Stimulated activated CD8-positive, alpha-beta memory T cell treated with anti-CD3 and anti-CD28 coated beads, Interleukin-4, amount 100 ng/mL, for 4 hours (primary cell): ENCODE measurements at regions not wholly inside any gene's neighbourhood (a gene's known extent, or its start where the extent isn't known, plus 50 kb on each side); places are given as distances from the start of the nearest gene placed in this dataset.

Experiments
- DNase-seq, 2 donors: peaks; one replicate each; pipeline ENCODE4 v3.0.0-alpha.2; 2020; ENCODE audit warnings: low read depth in 2 of 2, low spot score in 1 of 2

DNA sequence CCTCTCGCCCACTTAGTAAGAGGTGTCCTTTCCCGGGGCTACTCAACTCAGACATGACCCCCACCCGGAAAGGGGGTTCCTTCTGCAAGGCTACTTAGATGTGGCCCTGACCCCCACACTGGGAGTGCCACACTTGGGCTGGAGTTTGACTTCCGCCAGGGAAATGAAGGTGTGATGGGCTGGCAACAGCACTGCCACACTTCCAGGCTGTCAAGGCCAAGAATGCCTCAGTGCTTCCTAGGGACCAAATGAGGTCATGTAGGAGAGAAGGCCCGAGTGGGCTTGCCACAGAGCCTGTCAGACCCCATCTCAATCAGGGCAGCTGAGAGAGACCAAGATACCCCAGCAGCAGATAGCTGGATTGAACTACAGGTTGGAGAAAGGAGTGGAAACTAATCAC lies 55.5 kb downstream of the DRD1 start:
- no peak for DNase-seq

DNA sequence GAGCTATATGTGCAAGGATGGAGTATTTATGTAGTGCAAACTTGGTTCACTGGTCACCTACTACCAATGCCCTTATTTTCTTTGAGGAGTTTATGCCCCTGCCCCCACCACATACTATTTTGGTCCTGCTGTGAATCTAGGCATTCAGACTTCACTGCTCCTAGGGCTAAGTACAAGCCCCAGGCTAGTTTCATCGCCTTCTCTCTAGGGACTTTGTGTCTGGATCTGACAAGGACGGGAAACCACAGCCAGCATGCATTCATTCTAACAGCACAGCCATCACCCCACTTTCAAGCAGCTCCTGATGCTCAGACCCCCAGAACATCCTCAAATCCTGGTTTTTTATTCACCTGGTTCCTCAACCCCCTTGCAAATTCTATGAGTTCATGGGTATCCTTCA lies 56.8 kb downstream of the DRD1 start:
- DNase-seq: no peak

DNA sequence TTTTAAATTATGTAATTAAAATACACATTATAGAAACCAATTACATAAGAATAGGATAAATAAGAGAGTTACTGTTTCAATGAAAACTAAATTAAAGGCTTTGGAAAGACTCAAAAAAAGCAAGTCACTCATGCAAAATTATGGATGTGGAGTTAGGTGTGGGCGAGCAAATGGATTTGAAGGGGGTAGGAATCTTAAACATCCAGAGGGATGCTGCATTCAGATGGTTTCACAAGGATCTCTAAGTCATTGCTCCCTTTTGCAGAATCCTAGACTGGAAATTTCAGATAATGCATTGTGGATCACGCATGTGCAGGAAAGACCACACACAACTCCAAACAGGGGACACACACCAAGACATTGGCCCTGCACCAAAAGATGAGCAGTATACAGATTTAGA lies 57.5 kb downstream of the DRD1 start:
- DNase-seq: no peak

DNA sequence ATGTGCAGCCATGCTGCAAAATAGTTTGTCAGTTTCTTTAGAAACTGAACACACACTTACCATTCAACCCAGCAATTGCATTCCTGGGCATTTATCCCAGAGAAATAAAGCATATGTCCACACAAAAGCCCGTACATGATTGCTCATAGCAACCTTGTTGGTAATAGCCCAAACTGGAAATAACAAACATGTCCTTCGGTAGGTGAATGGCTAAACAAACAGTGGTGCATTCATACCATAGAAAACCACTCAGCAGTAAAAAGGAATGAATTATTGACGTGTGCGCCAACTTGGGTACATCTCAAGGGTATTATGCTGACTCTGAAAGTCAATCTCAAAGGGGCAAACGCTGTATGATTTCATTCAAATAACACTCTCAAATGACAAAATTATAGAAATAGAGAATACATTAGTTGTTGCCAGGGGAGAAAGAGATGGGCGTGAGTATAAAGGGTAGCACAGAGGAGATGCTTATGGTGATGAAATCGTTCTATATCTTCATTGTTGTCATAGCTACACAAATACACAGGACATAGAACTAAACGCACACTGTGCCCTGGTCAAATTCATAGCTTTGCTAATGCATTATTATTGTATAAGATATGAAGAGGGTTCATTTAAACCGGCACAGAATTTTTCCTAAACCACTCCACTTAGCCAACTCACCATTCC lies 58.2 kb downstream of the DRD1 start:
- DNase-seq: no peak

DNA sequence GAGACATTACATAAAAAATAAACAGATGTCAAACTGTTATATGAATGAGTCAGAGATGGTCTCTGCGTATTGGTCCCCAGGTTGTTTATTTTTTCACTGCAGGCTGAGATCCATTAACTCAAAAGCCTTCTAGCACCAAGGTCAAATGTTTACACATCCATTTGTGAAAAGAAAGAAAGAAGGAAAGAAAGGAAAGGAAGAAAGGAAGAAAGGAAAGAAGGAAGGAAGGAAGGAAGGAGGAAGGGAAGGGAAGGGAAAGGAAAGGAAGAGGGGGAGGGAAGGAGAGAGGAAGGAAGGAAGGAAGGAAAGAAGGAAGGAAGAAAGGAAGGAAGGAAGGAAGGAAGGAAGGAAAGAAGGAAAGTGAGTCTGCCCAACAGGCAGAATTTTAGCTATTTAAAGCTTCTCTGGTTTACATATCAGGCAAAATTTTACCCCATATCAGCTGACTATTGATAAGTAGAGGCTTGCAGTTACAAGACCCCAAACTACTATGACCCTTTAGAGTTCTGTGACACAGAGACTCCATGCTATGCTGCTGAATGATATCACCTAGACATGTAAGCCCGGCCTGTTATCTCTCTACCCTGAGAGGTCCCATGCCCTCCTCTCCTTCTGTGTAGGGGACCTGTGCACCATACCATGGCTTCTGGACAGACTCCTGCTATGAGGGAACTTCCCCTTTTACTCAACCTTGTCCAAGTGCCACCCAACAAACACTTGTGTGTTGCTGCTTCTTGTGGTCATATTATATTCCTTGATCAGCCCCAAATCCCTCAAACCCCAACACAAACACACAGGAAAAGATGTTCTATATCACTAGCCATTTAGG lies 59.0 kb downstream of the DRD1 start:
- DNase-seq: no peak

DNA sequence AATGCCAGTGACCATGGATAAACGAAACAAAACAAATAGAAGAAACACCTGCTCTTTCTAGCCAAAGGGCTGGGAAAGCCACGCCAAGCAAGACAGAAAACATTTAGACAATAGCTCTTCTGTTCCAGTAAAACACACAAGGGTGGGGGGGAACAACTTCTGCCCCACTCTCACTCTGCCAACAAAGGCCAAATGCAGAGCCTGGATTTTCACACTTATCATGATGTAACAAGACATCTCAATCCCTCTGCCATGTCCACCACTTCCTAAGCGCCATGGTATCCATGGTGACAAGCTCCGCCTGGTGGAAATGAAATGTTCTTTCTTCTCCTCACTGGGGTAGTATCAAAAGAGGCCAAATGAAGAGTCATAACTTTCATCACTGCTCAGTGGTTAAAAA lies 60.6 kb downstream of the DRD1 start:
- no peak for DNase-seq

DNA sequence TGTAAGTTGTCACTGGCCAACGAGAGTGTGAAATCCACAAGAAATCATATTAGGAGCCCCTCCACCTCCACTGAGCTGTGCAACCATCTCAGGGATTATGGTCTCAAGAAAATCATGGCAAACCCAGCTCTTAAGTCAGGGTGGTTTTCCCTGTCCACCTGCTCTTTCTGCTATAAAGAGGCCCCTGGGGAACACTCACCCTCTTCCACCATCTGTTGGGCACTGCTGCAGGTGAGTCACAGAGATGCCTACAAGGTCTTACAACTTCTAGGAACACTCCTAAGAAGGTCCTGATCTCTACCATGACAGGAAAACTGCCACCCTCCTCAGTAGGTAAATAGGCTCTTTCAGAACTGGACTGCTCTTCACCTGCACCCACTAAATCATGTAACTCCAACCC lies 61.8 kb downstream of the DRD1 start:
- DNase-seq: no peak

DNA sequence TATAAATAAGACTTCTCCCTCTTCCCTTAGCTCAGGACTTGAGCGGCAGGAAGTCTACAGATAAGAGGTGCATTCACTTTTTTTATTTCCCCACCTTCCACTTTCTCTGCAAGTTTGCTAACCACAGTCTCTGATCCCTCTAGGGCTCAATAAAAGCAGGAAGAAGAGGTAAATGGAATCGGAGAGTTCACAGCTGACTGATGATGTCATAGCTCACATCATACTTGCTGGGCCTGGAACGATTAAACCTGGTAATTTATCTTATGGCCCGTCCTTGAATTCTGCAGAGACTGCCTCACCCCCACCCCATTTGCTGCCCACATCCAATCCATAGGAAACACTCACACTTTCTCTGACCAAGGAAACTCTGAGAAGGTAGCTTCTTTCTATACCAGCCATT lies 62.9 kb downstream of the DRD1 start:
- no peak for DNase-seq

DNA sequence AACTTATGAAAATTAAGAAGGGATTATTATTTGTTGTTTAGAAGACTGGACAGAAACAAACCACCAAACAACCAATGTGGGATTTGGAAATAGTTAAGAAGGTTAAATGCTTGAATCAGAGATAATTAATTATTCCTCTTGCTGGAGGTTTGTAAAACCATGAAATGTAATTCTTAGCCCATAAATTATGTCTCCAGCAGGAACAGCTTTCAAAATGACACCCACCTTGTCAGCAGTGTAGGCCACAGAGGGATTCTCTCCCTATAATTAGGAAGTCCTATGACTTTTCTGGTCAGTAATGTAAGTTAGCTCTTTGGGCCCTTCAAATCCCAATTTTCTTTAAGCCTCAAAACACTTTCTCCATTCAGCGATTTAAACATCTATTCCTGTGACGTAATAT lies 63.3 kb downstream of the DRD1 start:
- no peak for DNase-seq

DNA sequence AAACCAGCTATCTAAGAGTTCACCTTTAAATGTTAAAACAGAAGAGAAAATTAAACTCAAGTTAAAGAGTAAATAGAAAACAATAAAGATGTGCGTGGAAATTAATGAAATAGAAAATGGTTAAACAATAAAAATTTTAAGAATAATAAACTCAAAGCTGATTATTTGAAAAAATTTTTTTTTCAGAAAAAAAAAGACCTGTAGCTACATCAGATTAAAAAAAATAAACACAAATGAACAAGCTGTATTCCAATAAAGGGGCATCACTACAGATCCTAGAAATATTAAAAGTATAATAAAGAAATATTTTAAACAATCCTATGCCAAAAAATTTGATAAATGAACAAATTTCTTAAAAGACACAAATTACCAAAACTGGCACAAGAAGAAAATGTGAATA lies 64.1 kb downstream of the DRD1 start:
- no peak for DNase-seq

DNA sequence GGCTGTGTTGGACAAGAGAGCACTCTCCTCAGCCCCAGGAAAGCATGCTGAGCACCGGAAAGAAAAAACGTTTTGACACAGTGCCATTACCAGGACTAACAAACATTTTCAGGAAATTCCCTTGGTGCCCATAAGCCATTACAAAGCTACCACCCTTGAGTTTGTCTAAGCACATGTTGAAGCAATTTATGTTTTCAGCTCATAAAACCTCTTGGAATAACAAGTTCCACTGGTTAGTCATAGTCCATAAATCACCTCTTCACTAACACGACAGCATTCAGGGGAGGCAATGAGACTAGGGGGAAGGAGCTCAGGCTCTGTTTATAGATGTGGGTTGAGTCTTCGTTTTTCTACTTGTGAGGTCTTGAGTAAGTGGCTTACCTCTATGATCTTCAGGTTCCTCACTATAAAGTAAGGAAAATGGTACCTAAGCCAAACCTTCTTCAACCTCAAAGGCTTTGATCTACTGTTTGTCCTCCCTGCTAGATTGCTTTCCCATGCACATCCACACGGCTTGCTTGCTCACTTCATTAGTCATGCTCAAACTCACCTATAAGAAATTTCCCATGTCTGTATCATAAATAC lies 65.4 kb downstream of the DRD1 start:
- no peak for DNase-seq

DNA sequence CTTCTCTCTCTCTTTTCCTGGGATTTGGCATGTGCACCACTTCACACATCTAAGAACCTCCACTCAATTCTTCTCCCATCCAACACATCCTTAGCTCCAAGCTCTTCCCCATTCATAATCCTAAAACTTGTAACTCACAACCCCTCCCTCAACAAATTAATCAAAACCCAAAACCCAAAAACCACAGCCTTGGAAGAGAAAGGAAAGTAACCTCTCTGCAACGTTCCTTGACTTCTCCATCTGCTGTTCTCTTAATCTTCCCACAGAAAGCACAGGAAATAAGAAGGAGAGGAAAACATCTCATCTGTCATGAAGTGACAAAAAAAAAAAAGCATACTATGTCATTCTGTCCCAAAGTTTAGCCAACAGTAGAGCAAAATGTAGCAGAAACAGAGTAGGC lies 66.2 kb downstream of the DRD1 start:
- DNase-seq: no peak

DNA sequence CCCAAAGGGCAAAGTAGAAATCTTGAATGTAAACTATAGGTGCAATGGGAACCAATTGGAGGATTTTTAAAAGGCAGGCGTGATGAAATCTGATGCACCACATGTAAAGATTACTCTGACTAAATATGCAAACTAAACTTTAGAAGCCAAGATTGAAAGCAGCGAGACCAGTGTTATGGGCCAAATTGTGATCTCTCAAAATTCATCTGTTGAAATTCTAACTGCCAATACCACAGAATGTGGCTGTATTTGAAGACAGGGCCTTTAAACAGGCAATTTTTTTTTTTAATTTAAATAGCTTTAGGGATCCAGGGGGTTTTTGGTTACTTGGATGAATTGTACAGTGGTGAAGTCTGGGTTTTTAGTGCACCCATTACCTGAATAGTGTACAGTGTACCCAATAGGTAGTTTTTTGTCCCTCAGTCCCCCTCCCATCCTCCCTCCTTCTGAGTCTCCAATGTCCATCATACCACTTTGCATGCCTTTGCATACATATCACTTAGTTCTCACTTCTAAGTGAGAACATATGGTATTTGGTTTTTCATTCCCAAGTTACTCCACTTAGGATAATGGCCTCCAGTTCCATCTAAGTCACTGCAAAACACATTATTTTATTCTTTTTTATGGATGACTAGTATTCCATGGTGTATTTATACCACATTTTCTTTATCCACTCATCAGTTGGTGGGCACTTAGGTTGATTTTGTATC lies 69.7 kb downstream of the DRD1 start:
- DNase-seq: no peak

DNA sequence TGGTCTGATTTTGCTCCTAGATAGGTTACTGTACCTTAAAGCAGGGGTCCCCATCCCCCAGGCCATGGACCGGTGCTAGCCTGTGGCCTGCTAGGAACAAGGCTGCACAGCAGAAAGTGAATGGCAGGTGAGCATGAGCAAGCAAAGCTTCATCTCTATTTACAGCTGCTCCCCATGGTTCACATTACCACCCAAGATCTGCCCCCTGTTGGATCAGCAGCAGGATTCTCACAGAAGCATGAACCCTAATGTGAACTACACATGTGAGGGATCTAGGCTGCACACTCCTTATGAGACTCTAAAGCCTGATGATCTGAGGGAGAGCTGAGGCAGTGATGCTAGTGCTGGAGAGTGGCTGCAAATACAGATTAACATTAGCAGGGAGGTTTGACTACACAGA lies 78.1 kb downstream of the DRD1 start:
- no peak for DNase-seq

DNA sequence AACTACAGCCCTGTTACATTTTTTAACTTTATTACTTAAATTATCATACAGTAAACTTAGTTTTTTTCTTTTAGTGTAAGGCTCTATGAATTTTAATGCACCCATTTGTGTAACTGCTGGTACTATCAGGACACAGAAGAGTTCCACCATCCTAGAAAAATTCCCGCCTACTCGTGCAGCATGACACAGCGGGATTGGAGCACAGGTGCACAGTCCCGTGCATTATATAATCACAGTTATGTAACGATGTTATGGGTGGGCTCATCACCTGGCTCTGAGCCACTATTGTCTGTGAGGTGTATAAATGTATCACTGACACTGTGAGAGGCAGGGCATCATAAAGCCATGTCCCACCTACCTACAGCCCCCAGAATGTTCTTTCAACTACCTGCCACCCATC lies 80.7 kb downstream of the DRD1 start:
- DNase-seq: no peak

DNA sequence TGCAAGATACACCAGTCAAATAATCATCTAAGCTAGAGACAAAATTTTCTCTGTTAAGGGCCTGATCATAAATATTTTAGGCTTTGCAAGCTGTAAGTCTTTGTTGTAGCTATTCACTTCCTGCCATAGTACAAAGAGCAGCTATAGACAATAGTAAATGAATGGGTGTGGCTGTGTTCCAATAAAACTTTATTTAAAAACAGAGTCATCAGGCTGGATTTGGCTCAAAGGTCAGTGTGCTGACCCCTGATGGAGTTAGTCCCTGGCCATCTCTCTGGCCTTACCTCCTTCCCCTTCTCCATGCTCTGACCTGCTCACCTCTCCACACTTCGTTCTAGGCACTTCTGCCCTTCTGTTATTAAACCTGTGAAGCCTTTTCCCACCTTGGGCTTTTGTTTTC lies 86.0 kb downstream of the DRD1 start:
- no peak for DNase-seq

DNA sequence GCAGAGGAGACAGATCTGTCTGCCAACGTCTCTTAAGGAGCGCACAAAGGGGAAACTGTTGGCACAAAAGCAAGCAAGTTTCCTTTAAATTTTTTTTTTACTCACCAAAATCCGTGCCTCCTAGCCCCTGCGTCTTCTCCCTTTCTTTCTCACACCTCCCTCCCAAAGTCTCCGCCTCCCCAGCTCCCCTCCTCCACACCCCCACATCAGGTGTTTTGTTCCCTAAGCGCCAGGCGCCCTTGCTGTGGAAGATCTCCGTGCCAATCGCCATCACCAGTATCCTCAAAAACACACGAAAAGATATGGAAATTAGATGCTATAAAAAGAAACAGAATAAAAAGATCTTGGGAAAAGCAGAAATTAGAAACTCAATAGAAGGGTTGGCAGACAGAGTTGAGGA lies 87.6 kb downstream of the DRD1 start:
- no peak for DNase-seq

DNA sequence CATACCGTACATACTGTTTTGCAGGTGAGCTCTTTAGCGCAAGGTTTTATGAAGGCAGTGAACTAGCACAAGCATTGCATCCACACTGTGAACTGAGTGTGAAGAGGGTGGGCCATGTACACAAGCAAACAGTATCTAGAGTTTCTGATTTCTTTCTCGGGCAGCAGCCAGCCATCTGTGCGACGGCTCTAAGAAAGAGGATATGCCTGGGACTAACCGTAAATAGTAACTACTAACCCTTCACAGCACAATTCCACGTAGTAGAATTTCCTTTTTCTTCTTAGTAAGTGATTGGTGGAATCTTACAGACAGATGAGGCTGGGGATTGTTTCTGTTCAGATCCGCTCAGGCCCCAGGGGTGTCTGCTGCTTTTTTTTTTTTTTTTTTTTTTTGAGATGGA lies 89.0 kb downstream of the DRD1 start:
- no peak for DNase-seq

DNA sequence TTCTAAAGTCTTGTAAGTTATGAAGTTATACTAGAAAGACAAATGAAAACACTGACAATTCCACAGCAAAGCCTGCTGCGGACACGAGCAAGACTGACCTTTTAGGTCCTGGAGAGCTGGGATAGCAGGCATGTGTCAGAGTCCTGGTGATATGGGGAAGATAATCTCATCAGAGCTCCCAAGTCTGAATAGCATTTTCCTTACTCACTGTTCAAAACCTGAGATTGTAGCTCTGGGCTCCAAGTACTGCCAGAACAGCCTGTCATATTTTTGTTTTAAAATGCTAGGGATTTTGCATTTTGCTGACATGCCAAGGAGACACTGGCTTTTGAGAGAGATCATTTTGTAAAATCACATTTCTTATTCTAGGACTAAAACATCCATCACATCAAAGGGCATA lies 90.1 kb downstream of the DRD1 start:
- DNase-seq: no peak

DNA sequence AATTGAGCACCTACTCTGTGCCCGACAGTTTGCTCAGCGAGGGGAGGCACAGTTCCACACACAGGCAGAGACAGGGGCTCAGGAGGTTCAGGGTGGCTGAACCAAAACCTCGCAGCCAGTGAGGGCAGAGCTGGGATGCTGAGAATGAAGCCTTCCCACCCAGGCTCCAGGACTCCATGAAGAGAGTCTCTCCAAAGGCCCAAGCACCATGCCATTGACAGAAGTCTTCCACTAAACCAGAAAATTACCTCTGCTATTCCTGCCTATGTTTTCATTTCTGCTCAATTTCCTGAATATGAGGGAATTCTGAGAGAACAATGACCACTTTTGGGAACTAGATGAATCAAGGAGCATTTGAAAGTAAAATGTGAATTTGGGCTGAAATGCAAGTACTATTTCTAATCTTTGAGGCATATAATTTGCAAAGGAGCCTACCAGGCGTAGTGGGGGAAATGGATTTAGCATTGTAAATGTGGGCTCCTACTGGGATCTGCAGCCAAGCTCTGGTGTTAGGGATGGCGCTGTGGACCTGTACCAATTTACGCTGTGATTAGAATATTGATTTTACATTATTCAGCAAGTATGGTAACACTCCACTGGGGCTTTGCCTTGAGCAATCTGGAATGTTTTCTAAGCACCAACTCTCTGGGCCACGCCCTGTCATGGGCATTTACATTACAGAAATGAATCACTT lies 91.9 kb downstream of the DRD1 start:
- DNase-seq: no peak

DNA sequence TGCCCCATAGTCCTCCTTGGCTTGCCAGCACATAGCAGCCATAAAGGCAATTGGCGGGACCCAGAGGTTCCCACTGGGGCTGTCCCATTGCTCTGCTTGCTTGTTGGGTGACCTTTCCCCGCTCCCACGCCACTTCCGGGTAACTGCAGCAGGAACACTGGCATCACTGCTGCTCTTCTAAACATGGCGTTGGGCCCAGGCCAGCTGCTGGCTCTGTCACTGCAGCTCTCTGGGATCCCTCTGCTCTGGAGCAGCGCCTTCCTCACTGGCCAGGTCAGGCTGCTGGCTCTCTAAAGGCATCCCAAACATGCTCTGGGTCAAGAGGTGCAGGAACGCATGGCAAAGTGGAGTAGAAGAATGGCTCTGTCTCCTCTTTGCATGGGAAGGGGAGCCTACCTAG lies 92.9 kb downstream of the DRD1 start:
- DNase-seq: no peak
